ENCODE measurements at regions not wholly inside any gene's neighbourhood (a gene's known extent, or its start where the extent isn't known, plus 50 kb on each side); places are given as distances from the start of the nearest gene placed in this dataset.

DNA sequence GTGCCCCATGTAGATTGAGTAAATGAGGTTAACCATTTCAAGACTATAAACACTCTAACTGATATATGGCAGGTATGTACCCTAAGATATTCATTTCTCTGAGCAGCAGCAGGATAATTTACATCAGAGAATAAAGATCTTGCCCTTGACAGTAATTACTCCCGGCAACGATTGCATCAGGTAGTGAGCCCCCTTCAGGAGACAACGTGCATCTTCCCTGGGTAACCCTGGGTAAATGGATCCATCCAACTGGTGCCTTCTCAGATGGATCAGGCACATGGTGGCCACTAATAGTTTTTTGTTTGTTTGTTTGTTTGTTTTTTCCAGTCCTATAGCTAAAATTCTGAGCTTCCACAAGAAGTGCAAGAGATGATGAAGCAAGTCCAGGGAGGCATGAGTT lies 469.4 kb upstream of the SLC35B3 start:
- DNase-seq (ENCODE audit: low read depth, low spot score) (no peak), ATAC-seq (no peak)
- Histone ChIP-seq H3K27ac (ENCODE audit: low read length) (no peak overlapping the region), H3K4me1 (ENCODE audit: control insufficient read depth, insufficient read depth, low read length) (no peaks in the 10 kb centered on the region), H3K36me3 (ENCODE audit: control insufficient read depth, insufficient read depth, low read length) (no peaks in the 10 kb centered on the region), H3K4me3 (ENCODE audit: low read depth in 2 of 2, low read length in 2 of 2) (no peak overlapping the region), H3K9me3 (ENCODE audit: control insufficient read depth, insufficient read depth, low read depth, low read length) (no peaks in the 10 kb centered on the region), H3K27me3 (ENCODE audit: control insufficient read depth, insufficient read depth, low read length) (no peaks in the 10 kb centered on the region)
- intact Hi-C loops (cut with micrococcal nuclease; ENCODE audit: unreplicated experiment) (no loop called here), in situ Hi-C loops (cut with HindIII; ENCODE audit: low pct_unique_long_range_greater_than_20kb, low sequenced_read_pairs) (no loop called here)
- TF ChIP-seq, protein P1, sequence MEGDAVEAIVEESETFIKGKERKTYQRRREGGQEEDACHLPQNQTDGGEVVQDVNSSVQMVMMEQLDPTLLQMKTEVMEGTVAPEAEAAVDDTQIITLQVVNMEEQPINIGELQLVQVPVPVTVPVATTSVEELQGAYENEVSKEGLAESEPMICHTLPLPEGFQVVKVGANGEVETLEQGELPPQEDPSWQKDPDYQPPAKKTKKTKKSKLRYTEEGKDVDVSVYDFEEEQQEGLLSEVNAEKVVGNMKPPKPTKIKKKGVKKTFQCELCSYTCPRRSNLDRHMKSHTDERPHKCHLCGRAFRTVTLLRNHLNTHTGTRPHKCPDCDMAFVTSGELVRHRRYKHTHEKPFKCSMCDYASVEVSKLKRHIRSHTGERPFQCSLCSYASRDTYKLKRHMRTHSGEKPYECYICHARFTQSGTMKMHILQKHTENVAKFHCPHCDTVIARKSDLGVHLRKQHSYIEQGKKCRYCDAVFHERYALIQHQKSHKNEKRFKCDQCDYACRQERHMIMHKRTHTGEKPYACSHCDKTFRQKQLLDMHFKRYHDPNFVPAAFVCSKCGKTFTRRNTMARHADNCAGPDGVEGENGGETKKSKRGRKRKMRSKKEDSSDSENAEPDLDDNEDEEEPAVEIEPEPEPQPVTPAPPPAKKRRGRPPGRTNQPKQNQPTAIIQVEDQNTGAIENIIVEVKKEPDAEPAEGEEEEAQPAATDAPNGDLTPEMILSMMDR (IDR thresholded peaks at IDR 0.05), result peak; percentile 40
- TF ChIP-seq TCF7L2 (IDR thresholded peaks at IDR 0.05; ENCODE audit: low read depth, low read length), result no peak
- TF ChIP-seq POLR2AphosphoS5 (IDR thresholded peaks at IDR 0.05; ENCODE audit: low read depth, low read length), result no peak
- BruUV-seq (replicated peaks), result no TSS peak
- ChIA-PET CTCF (no interaction called here), POLR2A (no interaction called here)

DNA sequence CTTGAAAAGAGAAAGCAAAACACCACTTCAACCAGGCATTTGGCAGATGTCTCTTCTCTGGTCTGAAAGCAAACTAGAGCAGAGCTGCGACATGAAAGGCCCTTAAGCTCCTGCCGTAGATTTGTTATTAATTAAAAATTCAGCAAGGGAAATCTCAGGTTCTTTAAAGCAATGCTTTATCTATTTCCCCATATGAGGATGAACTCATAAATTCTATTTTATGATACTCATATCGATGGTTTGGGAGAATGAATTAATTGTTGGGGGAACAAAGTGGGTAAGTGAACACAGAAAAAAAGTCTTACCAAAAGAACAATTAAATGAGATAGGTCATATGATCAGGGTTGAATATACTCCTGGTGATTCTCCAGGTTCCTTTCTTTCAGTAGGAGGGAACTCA lies 464.7 kb upstream of the SLC35B3 start:
- no peaks in the 10 kb centered on the region for H3K4me1 ChIP-seq (ENCODE audit: control insufficient read depth, insufficient read depth, low read length)
- ChIA-PET POLR2A (no interaction called here), CTCF (no interaction called here)
- H3K4me3 ChIP-seq (ENCODE audit: low read depth in 2 of 2, low read length in 2 of 2), result no peak overlapping the region
- BruUV-seq (replicated peaks), result no TSS peak
- no peaks in the 10 kb centered on the region for H3K36me3 ChIP-seq (ENCODE audit: control insufficient read depth, insufficient read depth, low read length)
- intact Hi-C loops (cut with micrococcal nuclease; ENCODE audit: unreplicated experiment), result no loop called here
- TF ChIP-seq POLR2AphosphoS5 (IDR thresholded peaks at IDR 0.05; ENCODE audit: low read depth, low read length) (no peak), SIN3A (IDR thresholded peaks at IDR 0.05; ENCODE audit: borderline replicate concordance, insufficient read depth, low read depth, low read length) (no peak), TCF7L2 (IDR thresholded peaks at IDR 0.05; ENCODE audit: low read depth, low read length) (no peak)
- TF ChIP-seq, protein P1 (IDR thresholded peaks at IDR 0.05), result no peak
- TF ChIP-seq, protein P2, sequence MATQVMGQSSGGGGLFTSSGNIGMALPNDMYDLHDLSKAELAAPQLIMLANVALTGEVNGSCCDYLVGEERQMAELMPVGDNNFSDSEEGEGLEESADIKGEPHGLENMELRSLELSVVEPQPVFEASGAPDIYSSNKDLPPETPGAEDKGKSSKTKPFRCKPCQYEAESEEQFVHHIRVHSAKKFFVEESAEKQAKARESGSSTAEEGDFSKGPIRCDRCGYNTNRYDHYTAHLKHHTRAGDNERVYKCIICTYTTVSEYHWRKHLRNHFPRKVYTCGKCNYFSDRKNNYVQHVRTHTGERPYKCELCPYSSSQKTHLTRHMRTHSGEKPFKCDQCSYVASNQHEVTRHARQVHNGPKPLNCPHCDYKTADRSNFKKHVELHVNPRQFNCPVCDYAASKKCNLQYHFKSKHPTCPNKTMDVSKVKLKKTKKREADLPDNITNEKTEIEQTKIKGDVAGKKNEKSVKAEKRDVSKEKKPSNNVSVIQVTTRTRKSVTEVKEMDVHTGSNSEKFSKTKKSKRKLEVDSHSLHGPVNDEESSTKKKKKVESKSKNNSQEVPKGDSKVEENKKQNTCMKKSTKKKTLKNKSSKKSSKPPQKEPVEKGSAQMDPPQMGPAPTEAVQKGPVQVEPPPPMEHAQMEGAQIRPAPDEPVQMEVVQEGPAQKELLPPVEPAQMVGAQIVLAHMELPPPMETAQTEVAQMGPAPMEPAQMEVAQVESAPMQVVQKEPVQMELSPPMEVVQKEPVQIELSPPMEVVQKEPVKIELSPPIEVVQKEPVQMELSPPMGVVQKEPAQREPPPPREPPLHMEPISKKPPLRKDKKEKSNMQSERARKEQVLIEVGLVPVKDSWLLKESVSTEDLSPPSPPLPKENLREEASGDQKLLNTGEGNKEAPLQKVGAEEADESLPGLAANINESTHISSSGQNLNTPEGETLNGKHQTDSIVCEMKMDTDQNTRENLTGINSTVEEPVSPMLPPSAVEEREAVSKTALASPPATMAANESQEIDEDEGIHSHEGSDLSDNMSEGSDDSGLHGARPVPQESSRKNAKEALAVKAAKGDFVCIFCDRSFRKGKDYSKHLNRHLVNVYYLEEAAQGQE (IDR thresholded peaks at IDR 0.05; ENCODE audit: insufficient read depth in 1 of 2, low read depth in 2 of 2, low read length in 1 of 2), result no peak
- H3K9me3 ChIP-seq (ENCODE audit: control insufficient read depth, insufficient read depth, low read depth, low read length), result no peaks in the 10 kb centered on the region
- in situ Hi-C loops (cut with HindIII; ENCODE audit: low pct_unique_long_range_greater_than_20kb, low sequenced_read_pairs), result no loop called here
- no peak overlapping the region for H3K27ac ChIP-seq (ENCODE audit: low read length)
- H3K27me3 ChIP-seq (ENCODE audit: control insufficient read depth, insufficient read depth, low read length), result no peaks in the 10 kb centered on the region
- no peak for ATAC-seq
- no peak for DNase-seq (ENCODE audit: low read depth, low spot score)

Data from Panc1 (cell line).